ENCODE measurements at regions not wholly inside any gene's neighbourhood (a gene's known extent, or its start where the extent isn't known, plus 50 kb on each side); places are given as distances from the start of the nearest gene placed in this dataset.
"Not testable (repeated sequence)": the region's sequence is repeated elsewhere in the genome, so short reads cannot be mapped to it uniquely, and the experiment has no call there.

DNA sequence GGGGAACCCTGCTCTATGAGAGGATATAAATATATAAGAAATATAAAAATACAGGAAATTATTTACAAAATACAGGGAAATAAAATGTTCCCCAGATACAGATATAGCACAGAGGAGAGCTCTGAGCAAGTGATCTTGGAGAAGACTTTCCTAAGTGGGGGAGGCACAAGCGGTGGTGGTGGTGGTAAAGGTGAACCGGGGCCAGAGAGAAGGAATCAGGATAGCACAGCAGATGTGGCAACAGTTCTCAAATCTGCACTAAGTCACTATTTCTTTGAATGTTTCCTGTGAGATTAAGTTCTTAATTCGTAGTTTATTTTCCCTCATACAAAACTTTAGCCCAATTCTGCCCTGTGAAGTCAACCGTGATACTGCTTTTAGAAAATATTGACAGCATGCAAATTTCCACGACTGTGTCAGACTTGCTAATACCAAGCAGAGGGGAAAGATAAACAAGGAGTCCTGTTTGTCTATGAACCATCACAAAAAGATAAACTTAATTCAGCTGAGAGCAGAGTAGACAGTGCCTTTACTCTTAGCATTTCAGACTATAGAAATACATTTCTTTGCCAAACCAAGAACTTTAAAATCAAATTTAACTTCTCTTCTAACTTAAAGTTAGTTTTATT lies 237.5 kb upstream of the POGK start:
- DNase-seq (ENCODE audit: low read depth in 1 of 2, low spot score in 2 of 2), result no peak
- Histone ChIP-seq H3K4me1 (replicated peaks) (no peaks in the 10 kb centered on the region), H3K9me3 (replicated peaks) (no peaks in the 10 kb centered on the region), H3K36me3 (no peaks in the 10 kb centered on the region), H3K27me3 (replicated peaks) (no peaks in the 10 kb centered on the region), H3K27ac (no peak overlapping the region), H3K4me3 (no peak overlapping the region)

DNA sequence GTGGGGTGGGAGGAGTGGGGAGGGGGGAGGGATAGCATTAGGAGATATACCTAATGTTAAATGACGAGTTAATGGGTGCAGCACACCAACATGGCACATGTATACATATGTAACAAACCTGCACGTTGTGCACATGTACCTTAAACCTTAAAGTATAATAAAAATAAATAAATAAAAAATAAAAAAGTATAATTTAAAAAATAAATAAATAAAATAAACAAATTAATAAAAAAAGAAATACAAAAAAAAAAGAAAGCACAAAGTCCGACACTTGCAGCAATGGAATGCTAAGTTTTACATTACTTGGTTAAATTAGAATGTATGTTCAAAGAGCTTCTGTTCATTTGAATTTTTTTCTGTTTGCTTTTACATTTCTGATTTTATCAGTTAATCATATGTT lies 236.5 kb upstream of the POGK start:
- H3K4me3 ChIP-seq; H3K9me3 ChIP-seq (replicated peaks); H3K4me1 ChIP-seq (replicated peaks); H3K36me3 ChIP-seq; H3K27me3 ChIP-seq (replicated peaks); DNase-seq (ENCODE audit: low read depth in 1 of 2, low spot score in 2 of 2); H3K27ac ChIP-seq: not testable (repeated sequence)

DNA sequence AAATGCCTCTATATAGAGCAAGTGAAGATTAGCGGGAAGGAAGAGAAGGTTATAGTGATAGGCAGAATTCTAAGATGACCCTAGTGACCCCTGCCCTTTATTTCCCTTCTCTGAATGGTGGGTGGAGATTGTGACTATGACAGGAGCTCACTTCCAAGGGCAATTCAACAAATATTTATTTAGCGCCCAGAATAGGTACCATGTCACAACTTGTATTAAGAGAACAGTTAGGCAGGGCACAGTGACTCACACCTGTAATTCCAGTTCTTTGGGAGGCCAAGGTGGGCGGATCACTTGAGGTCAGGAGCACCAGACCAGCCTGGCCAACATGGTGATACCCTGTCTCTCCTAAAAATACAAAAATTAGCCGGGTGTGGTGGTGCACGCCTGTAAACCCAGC lies 236.0 kb upstream of the POGK start:
- no peaks in the 10 kb centered on the region for H3K36me3 ChIP-seq

DNA sequence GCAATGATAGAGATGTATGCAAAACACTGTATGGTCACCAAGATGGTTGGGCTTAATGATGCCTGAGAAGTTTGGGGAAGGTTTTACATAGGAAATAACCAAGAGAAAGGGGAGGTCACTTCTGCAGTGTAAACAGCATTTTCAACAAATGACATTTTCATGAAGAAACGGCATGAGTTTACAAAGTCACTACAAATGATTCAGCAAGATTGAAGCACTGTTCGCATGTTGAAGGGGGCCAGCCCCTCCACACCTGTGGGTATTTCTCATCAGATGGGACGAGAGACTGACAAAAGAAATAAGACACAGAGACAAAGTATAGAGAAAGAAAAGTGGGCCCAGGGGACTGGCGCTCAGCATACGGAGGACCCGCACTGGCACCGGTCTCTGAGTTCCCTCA lies 234.1 kb upstream of the POGK start:
- Histone ChIP-seq H3K4me1 (replicated peaks) (no peaks in the 10 kb centered on the region), H3K27me3 (replicated peaks) (no peaks in the 10 kb centered on the region), H3K9me3 (replicated peaks) (no peaks in the 10 kb centered on the region), H3K27ac (no peak overlapping the region), H3K36me3 (no peaks in the 10 kb centered on the region), H3K4me3 (no peak overlapping the region)
- no peak for DNase-seq (ENCODE audit: low read depth in 1 of 2, low spot score in 2 of 2)

More for the DNA sequence above, 236.0 kb upstream of the POGK start:
- H3K9me3 ChIP-seq (replicated peaks), result no peaks in the 10 kb centered on the region
- H3K27me3 ChIP-seq (replicated peaks), result no peaks in the 10 kb centered on the region
- H3K4me1 ChIP-seq (replicated peaks), result no peaks in the 10 kb centered on the region
- no peak overlapping the region for H3K4me3 ChIP-seq
- H3K27ac ChIP-seq, result no peak overlapping the region
- DNase-seq (ENCODE audit: low read depth in 1 of 2, low spot score in 2 of 2), result no peak

DNA sequence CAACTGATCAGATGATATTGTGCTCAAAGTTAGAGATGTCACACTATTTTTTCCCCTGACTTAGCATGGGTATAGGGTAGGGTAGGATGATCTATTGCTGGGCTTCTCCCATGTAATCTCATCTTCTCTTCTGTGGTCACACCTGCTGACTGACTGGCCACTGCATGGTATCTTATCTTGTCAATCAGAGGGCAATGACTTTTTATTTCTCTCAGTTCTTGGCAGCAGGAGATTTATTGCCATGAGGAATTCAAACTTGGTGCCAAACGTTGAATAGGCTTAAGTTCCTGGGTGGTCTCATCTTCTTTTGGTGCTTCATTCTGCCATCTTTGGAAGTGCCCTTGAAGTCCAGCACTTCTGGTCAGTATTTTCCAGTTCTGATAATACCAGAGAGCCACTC lies 226.4 kb upstream of the POGK start:
- no peak overlapping the region for H3K27ac ChIP-seq
- no peak for DNase-seq (ENCODE audit: low read depth in 1 of 2, low spot score in 2 of 2)
- H3K36me3 ChIP-seq, result no peaks in the 10 kb centered on the region
- H3K4me1 ChIP-seq (replicated peaks), result no peaks in the 10 kb centered on the region
- H3K27me3 ChIP-seq (replicated peaks), result no peaks in the 10 kb centered on the region
- no peaks in the 10 kb centered on the region for H3K9me3 ChIP-seq (replicated peaks)
- no peak overlapping the region for H3K4me3 ChIP-seq

DNA sequence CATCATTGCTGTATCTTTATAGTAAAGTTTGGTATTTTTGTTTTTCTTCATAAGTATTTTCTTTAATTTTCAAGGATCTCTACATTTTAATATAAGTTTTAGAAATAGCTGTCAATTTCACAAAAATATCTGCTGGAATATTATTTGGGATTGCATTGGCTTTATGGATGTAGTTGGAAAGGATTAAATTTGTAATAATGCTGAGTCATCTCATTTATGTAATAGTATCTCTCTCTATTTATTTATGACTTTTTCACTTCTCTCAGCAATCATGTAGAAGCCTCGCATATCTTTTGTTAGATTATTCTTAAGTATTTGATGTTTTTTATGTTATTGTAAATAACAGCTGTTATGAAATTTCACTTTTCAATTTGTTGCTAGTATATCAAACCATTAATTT lies 223.1 kb upstream of the POGK start:
- no peaks in the 10 kb centered on the region for H3K27me3 ChIP-seq (replicated peaks)
- H3K36me3 ChIP-seq, result no peaks in the 10 kb centered on the region
- no peaks in the 10 kb centered on the region for H3K9me3 ChIP-seq (replicated peaks)
- no peak for DNase-seq (ENCODE audit: low read depth in 1 of 2, low spot score in 2 of 2)
- no peak overlapping the region for H3K4me3 ChIP-seq
- no peaks in the 10 kb centered on the region for H3K4me1 ChIP-seq (replicated peaks)
- H3K27ac ChIP-seq, result no peak overlapping the region

DNA sequence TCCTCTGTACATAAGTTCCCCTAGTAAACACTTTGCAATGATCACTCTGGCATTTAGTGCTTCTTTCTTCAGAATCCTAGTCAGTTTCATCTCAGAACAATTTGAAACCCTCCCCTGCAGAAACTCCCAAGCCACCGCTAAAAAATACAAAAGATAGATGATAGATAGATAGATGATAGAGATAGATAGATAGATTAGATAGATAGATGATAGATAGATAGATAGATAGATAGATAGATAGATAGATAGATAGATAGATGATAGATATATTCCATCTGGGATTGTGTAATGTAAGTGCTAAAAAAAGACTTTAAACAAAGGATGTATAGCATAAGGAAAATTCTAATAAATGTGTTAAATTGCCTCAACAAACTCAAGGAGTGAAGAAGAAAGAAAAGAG lies 212.6 kb upstream of the POGK start:
- DNase-seq (ENCODE audit: low read depth in 1 of 2, low spot score in 2 of 2), result no peak
- H3K27me3 ChIP-seq (replicated peaks), result peaks cover 4% of the 10 kb centered on the region; the same call in 1 of the 2 replicates
- no peaks in the 10 kb centered on the region for H3K4me1 ChIP-seq (replicated peaks)
- H3K4me3 ChIP-seq, result no peak overlapping the region
- H3K9me3 ChIP-seq (replicated peaks), result no peaks in the 10 kb centered on the region
- H3K27ac ChIP-seq, result no peak overlapping the region
- H3K36me3 ChIP-seq, result no peaks in the 10 kb centered on the region

DNA sequence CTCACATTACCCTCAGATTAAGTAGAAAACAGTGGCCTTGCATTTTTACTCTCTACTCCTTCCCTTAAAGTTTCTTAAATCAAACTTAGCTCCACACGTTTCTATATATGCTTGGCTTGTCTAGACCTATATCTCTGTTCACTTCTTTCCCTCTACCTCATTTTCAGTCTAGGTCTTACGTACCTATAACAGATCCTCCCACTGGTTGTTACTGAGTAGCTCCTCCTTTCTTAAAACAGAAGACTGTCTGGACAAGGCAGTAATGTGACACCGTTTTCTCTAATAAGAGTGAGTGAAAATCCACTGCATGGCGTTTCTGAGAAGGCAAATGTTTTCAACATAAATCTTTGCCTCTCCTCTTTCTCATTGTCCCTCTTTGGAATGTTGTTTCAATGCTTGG lies 211.7 kb upstream of the POGK start:
- no peak for DNase-seq (ENCODE audit: low read depth in 1 of 2, low spot score in 2 of 2)
- H3K27ac ChIP-seq, result no peak overlapping the region
- H3K4me1 ChIP-seq (replicated peaks), result no peaks in the 10 kb centered on the region
- peaks cover 7% of the 10 kb centered on the region; the same call in 1 of the 2 replicates for H3K27me3 ChIP-seq (replicated peaks)
- H3K4me3 ChIP-seq, result no peak overlapping the region
- no peaks in the 10 kb centered on the region for H3K9me3 ChIP-seq (replicated peaks)
- H3K36me3 ChIP-seq, result no peaks in the 10 kb centered on the region

DNA sequence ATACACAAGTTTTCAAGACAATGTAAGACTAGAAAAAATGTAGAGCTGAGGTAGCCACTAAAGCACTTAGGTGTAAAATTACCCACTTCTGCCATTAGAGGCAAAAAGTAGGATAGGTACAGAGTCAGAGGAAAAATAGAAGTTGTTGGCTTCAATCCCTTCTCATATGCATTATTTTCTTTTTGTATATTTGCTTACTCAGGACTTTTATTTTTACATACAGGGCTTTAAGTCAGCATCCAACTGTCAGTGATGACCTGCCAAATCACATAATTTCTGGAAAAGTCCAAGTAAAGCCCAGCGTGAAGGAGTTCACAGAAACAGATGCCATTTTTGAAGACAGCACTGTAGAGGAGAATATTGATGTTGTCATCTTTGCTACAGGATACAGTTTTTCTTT lies 211.0 kb upstream of the POGK start:
- H3K36me3 ChIP-seq, result no peaks in the 10 kb centered on the region
- peaks cover 7% of the 10 kb centered on the region; the same call in 1 of the 2 replicates for H3K27me3 ChIP-seq (replicated peaks)
- no peak overlapping the region for H3K27ac ChIP-seq
- H3K4me1 ChIP-seq (replicated peaks), result no peaks in the 10 kb centered on the region
- no peak overlapping the region for H3K4me3 ChIP-seq
- H3K9me3 ChIP-seq (replicated peaks), result no peaks in the 10 kb centered on the region
- DNase-seq (ENCODE audit: low read depth in 1 of 2, low spot score in 2 of 2), result no peak

DNA sequence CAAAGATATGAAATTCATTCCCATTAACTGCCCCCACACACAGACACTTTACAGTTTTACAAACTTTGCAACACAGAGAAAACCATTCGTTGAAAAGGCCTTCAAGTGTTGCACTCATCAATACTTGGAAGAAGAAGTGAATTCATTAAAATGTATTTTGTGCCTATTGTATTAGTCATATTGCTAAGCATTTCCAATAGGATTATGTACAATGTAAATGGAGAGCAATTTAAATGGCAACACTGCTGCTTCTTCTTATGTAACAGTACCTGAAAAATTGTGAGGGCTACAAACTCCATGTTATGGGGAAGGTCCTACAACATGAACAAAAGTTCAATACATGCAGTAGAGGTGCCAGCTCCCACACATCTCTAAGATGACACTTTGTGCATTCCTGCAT lies 209.3 kb upstream of the POGK start:
- no peaks in the 10 kb centered on the region for H3K36me3 ChIP-seq
- no peaks in the 10 kb centered on the region for H3K4me1 ChIP-seq (replicated peaks)
- no peak overlapping the region for H3K27ac ChIP-seq
- H3K4me3 ChIP-seq, result no peak overlapping the region
- no peak for DNase-seq (ENCODE audit: low read depth in 1 of 2, low spot score in 2 of 2)
- H3K9me3 ChIP-seq (replicated peaks), result no peaks in the 10 kb centered on the region
- H3K27me3 ChIP-seq (replicated peaks), result peaks cover 15% of the 10 kb centered on the region; the same call in 1 of the 2 replicates

DNA sequence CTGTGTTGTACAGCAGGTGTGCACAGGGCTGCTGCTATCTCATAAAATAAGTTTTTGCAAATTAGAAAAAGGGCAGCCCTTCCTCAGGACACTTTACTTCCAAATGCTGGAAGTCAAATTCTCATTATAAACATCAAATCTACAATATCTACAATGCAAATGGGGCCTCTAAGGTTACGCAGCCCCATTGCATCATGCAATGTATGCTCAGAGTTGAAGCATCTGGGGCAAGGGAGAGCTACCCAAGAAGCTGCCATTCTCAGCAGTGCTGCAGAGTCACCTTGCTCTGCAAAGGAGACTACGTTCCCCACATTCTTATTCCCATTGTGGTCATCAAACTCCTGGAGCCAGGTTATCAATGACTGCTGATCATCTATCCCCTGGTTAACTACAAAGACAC lies 208.9 kb upstream of the POGK start:
- Histone ChIP-seq H3K36me3 (no peaks in the 10 kb centered on the region), H3K4me1 (replicated peaks) (no peaks in the 10 kb centered on the region), H3K4me3 (no peak overlapping the region), H3K9me3 (replicated peaks) (no peaks in the 10 kb centered on the region), H3K27ac (no peak overlapping the region), H3K27me3 (replicated peaks) (peaks cover 11% of the 10 kb centered on the region; the same call in 1 of the 2 replicates)
- DNase-seq (ENCODE audit: low read depth in 1 of 2, low spot score in 2 of 2), result no peak

DNA sequence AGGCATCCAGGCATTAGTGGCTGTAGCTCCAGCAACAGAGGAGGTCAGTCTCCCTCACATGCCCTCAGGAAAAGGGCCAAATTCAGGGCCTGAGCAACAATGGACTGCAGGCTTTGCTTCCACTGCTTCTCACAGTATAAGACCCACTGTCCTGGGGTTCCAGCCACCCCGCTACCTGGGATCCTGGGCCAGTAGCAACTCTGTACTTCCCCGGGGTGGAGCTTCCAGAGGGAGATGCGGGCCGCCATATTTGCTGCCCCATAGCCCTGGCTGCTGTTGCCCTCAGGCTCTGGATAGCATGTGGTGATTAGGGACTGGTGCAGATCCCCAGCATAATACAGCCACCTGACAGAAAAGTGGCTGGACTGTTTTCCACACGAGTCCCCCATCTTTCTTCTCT lies 201.1 kb upstream of the POGK start:
- no peak for DNase-seq (ENCODE audit: low read depth in 1 of 2, low spot score in 2 of 2)
- H3K36me3 ChIP-seq, result no peaks in the 10 kb centered on the region
- H3K27me3 ChIP-seq (replicated peaks), result 0 out of 2 replicates have a peak, but pooled peaks cover 8% of the 10 kb centered on the region

DNA sequence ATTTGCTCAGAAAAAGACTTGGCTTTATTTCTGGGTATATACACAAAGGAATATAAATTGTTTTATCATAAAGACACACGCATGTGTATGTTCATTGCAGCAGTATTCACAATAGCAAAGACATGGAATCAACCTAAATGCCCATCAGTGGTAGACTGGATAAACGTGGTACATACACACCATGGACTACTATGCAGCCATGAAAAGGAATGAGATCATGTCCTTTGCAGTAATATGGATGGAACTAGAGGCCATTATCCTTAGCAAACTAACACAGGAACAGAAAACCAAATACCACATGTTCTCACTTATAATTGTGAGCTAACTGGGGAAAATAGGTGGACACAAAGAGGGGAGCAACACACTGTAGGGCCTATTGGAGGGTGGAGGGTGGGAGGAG lies 182.0 kb upstream of the POGK start:
- not testable (repeated sequence) for H3K4me1 ChIP-seq (replicated peaks)

More for the DNA sequence above, 201.1 kb upstream of the POGK start:
- Histone ChIP-seq H3K4me1 (replicated peaks) (no peaks in the 10 kb centered on the region), H3K4me3 (no peak overlapping the region), H3K27ac (no peak overlapping the region), H3K9me3 (replicated peaks) (no peaks in the 10 kb centered on the region)

DNA sequence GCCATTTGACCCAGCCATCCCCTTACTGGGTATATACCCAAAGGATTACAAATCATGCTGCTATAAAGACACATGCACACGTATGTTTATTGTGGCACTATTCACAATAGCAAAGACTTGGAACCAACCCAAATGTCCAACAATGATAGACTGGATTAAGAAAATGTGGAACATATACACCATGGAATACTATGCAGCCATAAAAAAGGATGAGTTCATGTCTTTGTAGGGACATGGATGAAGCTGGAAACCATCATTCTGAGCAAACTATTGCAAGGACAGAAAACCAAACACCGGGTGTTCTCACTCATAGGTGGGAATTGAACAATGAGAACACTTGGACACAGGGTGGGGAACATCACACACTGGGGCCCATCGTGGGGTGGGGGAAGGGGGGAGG lies 172.5 kb upstream of the POGK start:
- H3K4me1 ChIP-seq (replicated peaks); DNase-seq (ENCODE audit: low read depth in 1 of 2, low spot score in 2 of 2); H3K27me3 ChIP-seq (replicated peaks); H3K4me3 ChIP-seq; H3K36me3 ChIP-seq; H3K27ac ChIP-seq; H3K9me3 ChIP-seq (replicated peaks): not testable (repeated sequence)

More for the DNA sequence above, 182.0 kb upstream of the POGK start:
- not testable (repeated sequence) for H3K27me3 ChIP-seq (replicated peaks); H3K9me3 ChIP-seq (replicated peaks); H3K36me3 ChIP-seq; H3K4me3 ChIP-seq; DNase-seq (ENCODE audit: low read depth in 1 of 2, low spot score in 2 of 2); H3K27ac ChIP-seq

DNA sequence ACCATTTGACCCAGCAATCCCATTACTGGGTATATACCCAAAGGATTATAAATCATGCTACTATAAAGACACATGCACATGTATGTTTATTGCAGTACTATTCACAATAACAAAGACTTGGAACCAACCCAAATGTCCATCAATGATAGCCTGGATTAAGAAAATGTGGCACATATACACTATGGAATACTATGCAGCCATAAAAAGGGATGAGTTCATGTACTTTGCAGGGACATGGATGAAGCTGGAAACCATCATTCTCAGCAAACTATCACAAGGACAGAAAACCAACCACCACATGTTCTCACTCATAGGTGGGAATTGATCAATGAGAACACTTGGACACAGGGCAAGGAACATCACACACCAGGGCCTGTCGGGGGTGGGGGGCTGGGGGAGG lies 171.7 kb upstream of the POGK start:
- not testable (repeated sequence) for H3K27me3 ChIP-seq (replicated peaks); H3K9me3 ChIP-seq (replicated peaks); H3K4me3 ChIP-seq; H3K27ac ChIP-seq; H3K4me1 ChIP-seq (replicated peaks); H3K36me3 ChIP-seq; DNase-seq (ENCODE audit: low read depth in 1 of 2, low spot score in 2 of 2)

All from SJSA1 (cell line).